Type B pancreatic cell (in vitro differentiated cells): ENCODE measurements at regions not wholly inside any gene's neighbourhood (a gene's known extent, or its start where the extent isn't known, plus 50 kb on each side); places are given as distances from the start of the nearest gene placed in this dataset.

Source experiments
- DNase-seq: peaks from one replicate; pipeline ENCODE4 v3.0.0; 2021; ENCODE audit warnings: mixed read lengths; ENCODE audit not compliant: unreplicated experiment; ENCODE audit errors: extremely low spot score
- H3K27ac Mint-ChIP-seq: 2 replicates; pipeline ENCODE4 v1.8.0; 2021; ENCODE audit warnings: mild to moderate bottlenecking, mixed read lengths
- H3K27me3 Mint-ChIP-seq: 2 replicates; pipeline ENCODE4 v1.8.0; 2021; ENCODE audit warnings: mixed read lengths
- H3K36me3 Mint-ChIP-seq: 2 replicates; pipeline ENCODE4 v1.8.0; 2021; ENCODE audit warnings: mixed read lengths
- H3K4me1 Mint-ChIP-seq: one replicate; pipeline ENCODE4 v1.8.0; 2021; ENCODE audit warnings: mixed read lengths; ENCODE audit not compliant: unreplicated experiment
- H3K4me3 Mint-ChIP-seq: 2 replicates; pipeline ENCODE4 v1.8.0; 2021; ENCODE audit warnings: mild to moderate bottlenecking, mixed read lengths
- H3K9me3 Mint-ChIP-seq: 2 replicates; pipeline ENCODE4 v1.8.0; 2021; ENCODE audit warnings: mixed read lengths
- TF ChIP-seq, protein P1 (sequence below): fragments of 200-600 bp; sonication (generic); conservative IDR thresholded peaks from 2 replicates; pipeline ENCODE4 v1.5.0; 2021; ENCODE audit warnings: antibody characterized with exemption, mild to moderate bottlenecking

DNA sequence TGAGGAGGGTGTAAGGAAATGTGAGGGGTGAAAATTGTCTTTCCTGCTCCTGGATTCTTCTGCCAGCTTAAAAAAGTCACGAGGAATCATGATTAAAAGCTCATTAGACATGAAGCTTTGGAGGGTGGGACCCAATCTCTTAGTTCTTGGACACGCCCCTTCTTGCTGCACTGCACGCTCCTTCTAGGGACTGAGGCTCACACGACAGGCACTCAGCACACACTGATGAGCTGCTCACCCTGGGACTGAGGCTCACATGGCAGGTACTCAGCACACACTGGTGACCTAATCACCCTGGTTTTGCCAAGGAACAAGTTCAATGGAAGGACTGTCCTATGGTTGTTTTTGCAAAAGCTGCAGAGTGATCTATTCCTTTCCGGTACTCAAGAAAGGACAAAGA is 65.8 kb upstream of the ELMO1 start:
- no peak overlapping the region for H3K27ac Mint-ChIP-seq
- H3K9me3 Mint-ChIP-seq = peaks cover under 1% of the 10 kb centered on the region
- H3K27me3 Mint-ChIP-seq = peaks cover 4% of the 10 kb centered on the region
- TF ChIP-seq, protein P1, sequence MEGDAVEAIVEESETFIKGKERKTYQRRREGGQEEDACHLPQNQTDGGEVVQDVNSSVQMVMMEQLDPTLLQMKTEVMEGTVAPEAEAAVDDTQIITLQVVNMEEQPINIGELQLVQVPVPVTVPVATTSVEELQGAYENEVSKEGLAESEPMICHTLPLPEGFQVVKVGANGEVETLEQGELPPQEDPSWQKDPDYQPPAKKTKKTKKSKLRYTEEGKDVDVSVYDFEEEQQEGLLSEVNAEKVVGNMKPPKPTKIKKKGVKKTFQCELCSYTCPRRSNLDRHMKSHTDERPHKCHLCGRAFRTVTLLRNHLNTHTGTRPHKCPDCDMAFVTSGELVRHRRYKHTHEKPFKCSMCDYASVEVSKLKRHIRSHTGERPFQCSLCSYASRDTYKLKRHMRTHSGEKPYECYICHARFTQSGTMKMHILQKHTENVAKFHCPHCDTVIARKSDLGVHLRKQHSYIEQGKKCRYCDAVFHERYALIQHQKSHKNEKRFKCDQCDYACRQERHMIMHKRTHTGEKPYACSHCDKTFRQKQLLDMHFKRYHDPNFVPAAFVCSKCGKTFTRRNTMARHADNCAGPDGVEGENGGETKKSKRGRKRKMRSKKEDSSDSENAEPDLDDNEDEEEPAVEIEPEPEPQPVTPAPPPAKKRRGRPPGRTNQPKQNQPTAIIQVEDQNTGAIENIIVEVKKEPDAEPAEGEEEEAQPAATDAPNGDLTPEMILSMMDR = no peak
- no peaks in the 10 kb centered on the region for H3K4me1 Mint-ChIP-seq
- no peaks in the 10 kb centered on the region for H3K36me3 Mint-ChIP-seq
- no peak overlapping the region for H3K4me3 Mint-ChIP-seq
- no peak for DNase-seq

DNA sequence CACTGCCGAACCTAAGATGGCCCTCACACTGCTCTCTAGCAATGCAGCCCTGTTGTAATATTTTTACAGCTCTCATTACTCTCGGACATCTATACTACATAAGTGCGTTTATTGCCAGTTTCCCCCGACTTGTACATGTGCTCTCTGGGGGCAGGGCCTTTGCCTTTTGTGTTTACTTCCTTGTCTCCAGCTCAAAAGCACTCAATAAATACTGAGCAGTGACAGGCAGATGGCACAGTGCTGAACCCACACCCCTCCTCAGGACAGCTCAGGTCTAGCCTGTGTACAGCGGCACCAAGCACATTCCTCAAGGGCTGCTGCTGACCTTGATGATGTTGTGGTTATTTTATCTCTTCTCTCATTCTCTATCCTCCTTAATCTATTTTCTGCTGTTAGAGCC is 68.0 kb upstream of the ELMO1 start:
- Mint-ChIP-seq H3K4me3 (no peak overlapping the region), H3K36me3 (no peaks in the 10 kb centered on the region), H3K4me1 (no peaks in the 10 kb centered on the region), H3K9me3 (peaks cover 4% of the 10 kb centered on the region), H3K27me3 (peaks cover 9% of the 10 kb centered on the region), H3K27ac (no peak overlapping the region)
- DNase-seq = no peak
- TF ChIP-seq, protein P1 = no peak

DNA sequence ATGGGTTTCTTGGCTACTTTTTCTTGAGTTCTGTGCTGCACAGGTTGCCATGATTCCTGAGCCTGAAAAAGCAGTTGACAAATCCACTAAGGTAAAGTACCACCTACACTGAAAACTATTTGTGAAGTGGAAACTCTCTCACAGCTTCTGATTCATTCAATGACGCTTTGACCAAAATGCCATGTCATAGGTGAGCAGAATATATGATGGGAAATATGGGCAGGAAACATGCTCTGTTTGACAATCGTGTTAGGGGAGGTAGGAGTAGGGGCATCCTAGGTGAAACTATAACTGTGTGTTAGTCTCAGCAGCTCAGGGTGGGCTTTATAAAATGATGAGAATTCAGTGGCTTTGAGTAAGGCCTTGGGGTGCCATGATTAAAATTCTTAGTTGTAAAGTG is 69.6 kb upstream of the ELMO1 start:
- H3K36me3 Mint-ChIP-seq = no peaks in the 10 kb centered on the region
- DNase-seq = no peak
- TF ChIP-seq, protein P1 = no peak
- H3K4me3 Mint-ChIP-seq = no peak overlapping the region
- no peak overlapping the region for H3K27ac Mint-ChIP-seq
- H3K9me3 Mint-ChIP-seq = peaks cover 4% of the 10 kb centered on the region
- H3K4me1 Mint-ChIP-seq = no peaks in the 10 kb centered on the region
- H3K27me3 Mint-ChIP-seq = peaks cover 9% of the 10 kb centered on the region

DNA sequence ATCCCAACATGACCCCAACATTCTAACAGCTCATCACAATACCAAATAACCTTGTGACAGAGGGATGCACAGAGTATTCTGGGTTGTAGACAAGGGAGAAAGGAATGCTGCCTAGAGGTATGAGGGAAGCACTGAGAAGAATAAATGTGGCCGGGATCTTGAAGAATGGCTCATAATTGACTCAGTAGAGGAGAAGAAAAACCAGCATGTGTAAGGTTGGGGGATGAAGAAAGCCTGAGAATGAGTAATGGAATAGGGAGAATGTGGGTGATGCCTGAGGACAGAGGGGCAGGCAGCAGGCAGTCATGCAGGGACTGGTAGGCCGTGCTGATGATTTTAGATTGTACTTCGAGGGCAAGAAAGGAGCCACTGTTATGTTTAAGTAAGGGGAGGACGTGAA is 75.4 kb upstream of the ELMO1 start:
- TF ChIP-seq, protein P1 = no peak
- Mint-ChIP-seq H3K9me3 (peaks cover 4% of the 10 kb centered on the region), H3K27me3 (peaks cover 5% of the 10 kb centered on the region), H3K4me1 (peaks cover 14% of the 10 kb centered on the region), H3K4me3 (no peak overlapping the region), H3K36me3 (no peaks in the 10 kb centered on the region), H3K27ac (no peak overlapping the region)
- DNase-seq = no peak

DNA sequence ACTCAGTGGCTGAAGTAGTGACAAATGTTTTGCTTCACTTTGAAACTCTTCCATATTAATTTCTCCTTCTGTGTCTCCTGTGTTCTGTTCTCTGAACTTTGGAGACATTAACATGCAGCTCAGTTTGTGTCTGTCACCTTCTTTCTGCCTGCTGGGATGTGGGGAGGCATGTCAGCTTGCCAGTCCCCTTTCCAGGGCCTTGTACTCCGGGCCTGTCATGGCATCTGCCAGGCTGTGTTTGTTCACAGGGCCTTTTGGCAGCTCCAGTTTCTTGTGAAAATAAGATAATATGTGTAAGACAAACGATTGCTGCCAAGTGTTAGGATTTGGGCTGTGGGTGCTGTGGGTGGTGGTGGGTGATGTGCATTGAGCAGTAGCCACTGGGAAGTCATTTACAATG is 76.1 kb upstream of the ELMO1 start:
- Mint-ChIP-seq H3K27ac (no peak overlapping the region), H3K27me3 (peaks cover 2% of the 10 kb centered on the region), H3K36me3 (no peaks in the 10 kb centered on the region), H3K4me1 (peaks cover 14% of the 10 kb centered on the region), H3K9me3 (peaks cover under 1% of the 10 kb centered on the region), H3K4me3 (no peak overlapping the region)
- no peak for DNase-seq
- TF ChIP-seq, protein P1 = no peak

DNA sequence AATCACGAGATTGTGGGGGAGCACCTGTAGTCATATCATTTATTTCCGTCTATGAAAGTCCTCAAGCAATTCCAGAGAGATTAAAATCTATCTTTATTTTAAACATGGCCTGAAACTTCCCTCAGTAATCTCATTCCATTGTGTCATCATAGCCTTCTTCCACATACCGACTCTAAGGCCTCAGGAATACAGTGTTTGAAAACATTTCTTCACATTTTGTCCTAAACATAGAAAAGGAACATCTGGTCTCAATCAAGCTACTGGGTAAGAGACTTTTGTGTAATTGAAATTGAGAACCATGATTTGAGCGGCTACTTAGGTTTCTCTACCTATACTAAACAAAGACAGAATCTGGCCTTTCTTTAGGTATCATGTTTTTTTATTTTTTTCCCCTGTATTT is 78.0 kb upstream of the ELMO1 start:
- Mint-ChIP-seq H3K27ac (no peak overlapping the region), H3K4me1 (peaks cover 14% of the 10 kb centered on the region), H3K27me3 (peaks cover 3% of the 10 kb centered on the region), H3K4me3 (no peak overlapping the region), H3K36me3 (no peaks in the 10 kb centered on the region), H3K9me3 (peaks cover 5% of the 10 kb centered on the region)
- no peak for DNase-seq
- TF ChIP-seq, protein P1 = no peak
